PC-9 (cell line): ENCODE measurements at regions not wholly inside any gene's neighbourhood (a gene's known extent, or its start where the extent isn't known, plus 50 kb on each side); places are given as distances from the start of the nearest gene placed in this dataset.

Source experiments
- BruUV-seq: library from RNA; stranded (reverse); fragments of 400-500 nt; replicated peaks from 2 replicates; lab custom pipeline; 2021; lab: Mats Ljungman, UMichigan
- CTCF ChIA-PET: fragments of 300-600 bp; sonication (Branson Sonifier 250); formaldehyde crosslinking; loops from one replicate; lab custom pipeline; 2022; ENCODE audit warnings: antibody characterized with exemption; lab: Charles Lee
- POLR2A ChIA-PET: fragments of 300-600 bp; sonication (Branson Sonifier 250); formaldehyde crosslinking; loops from one replicate; lab custom pipeline; 2022; ENCODE audit warnings: antibody characterized with exemption; ENCODE audit not compliant: unreplicated experiment; lab: Charles Lee
- DNase-seq, 2 experiments: peaks; one replicate each; pipeline versions ENCODE4 v3.0.0 to v3.0.0-alpha.2; 2015 to 2022; ENCODE audit warnings: mixed read lengths in 1 of 2
- H2AFZ ChIP-seq: fragments of 200-600 bp; sonication (generic); 2 replicates; pipeline ENCODE4 v1.8.1; 2017; ENCODE audit warnings: antibody characterized with exemption
- H3F3A ChIP-seq: fragments of 200-600 bp; sonication (generic); 2 replicates; pipeline ENCODE4 v1.8.1; 2017; ENCODE audit warnings: antibody characterized with exemption, mild to moderate bottlenecking, low read depth; ENCODE audit not compliant: insufficient read depth
- H3K27ac ChIP-seq: fragments of 200-600 bp; sonication (generic); 2 replicates; pipeline ENCODE4 v1.6.1; 2016; ENCODE audit warnings: mixed run types
- H3K27me3 ChIP-seq: fragments of 200-600 bp; sonication (generic); 2 replicates; pipeline ENCODE4 v1.6.1; 2016; ENCODE audit warnings: low read depth, mixed run types; ENCODE audit not compliant: insufficient read depth
- H3K36me3 ChIP-seq: fragments of 200-600 bp; sonication (generic); 2 replicates; pipeline ENCODE4 v1.6.1; 2016; ENCODE audit warnings: low read depth, mixed run types
- H3K4me1 ChIP-seq: fragments of 200-600 bp; sonication (generic); replicated peaks from 2 replicates; pipeline ENCODE4 v1.6.1; 2016; ENCODE audit warnings: mixed run types; ENCODE audit not compliant: insufficient read depth
- H3K4me2 ChIP-seq: fragments of 200-600 bp; sonication (generic); 2 replicates; pipeline ENCODE4 v1.6.1; 2017; ENCODE audit warnings: mixed run types
- H3K4me3 ChIP-seq: fragments of 200-600 bp; sonication (generic); 2 replicates; pipeline ENCODE4 v1.6.1; 2016; ENCODE audit warnings: mixed run types
- H3K79me2 ChIP-seq: fragments of 200-600 bp; sonication (generic); 2 replicates; pipeline ENCODE4 v1.6.1; 2017; ENCODE audit warnings: low read depth, mixed run types
- H3K9me2 ChIP-seq: fragments of 200-600 bp; sonication (generic); 2 replicates; pipeline ENCODE4 v1.8.1; 2017; ENCODE audit warnings: mild to moderate bottlenecking; ENCODE audit not compliant: insufficient read depth
- H3K9me3 ChIP-seq: fragments of 200-600 bp; sonication (generic); 2 replicates; pipeline ENCODE4 v1.8.1; 2016; ENCODE audit warnings: low read depth; ENCODE audit not compliant: insufficient read depth
- H4K20me1 ChIP-seq: fragments of 200-600 bp; sonication (generic); 2 replicates; pipeline ENCODE4 v1.8.1; 2017; ENCODE audit not compliant: insufficient read depth
- CTCF ChIP-seq: fragments of 200-600 bp; sonication (generic); conservative IDR thresholded peaks from 2 replicates; pipeline ENCODE4 v1.6.1; 2017; ENCODE audit warnings: mixed run types, antibody characterized with exemption, mild to moderate bottlenecking, moderate library complexity
- EZH2 ChIP-seq: fragments of 200-600 bp; sonication (generic); IDR thresholded peaks from 2 replicates; pipeline ENCODE4 v1.8.0; 2017; ENCODE audit warnings: antibody characterized with exemption, low read depth
- intact Hi-C: fragments of 100-400 bp; cut with micrococcal nuclease; formaldehyde crosslinking; loops from one replicate; pipeline ENCODE4 v1.10.0; 2022; ENCODE audit not compliant: unreplicated experiment

GRCh38 chr2:15766911-15767597 lies 173.3 kb upstream of the MYCN start:
- H4K20me1 ChIP-seq: no peaks in the 10 kb centered on the region
- H3K4me1 ChIP-seq: no peaks in the 10 kb centered on the region
- H3K27ac ChIP-seq: no peak overlapping the region
- no peaks in the 10 kb centered on the region for H3K36me3 ChIP-seq
- no peaks in the 10 kb centered on the region for H3K9me2 ChIP-seq
- ChIA-PET POLR2A (no interaction called here), CTCF (no interaction called here)
- intact Hi-C loops: no loop called here
- TF ChIP-seq EZH2 (no peak), CTCF (no peak)
- no peak overlapping the region for H3K4me3 ChIP-seq
- peaks cover 99% of the 10 kb centered on the region for H3K27me3 ChIP-seq
- no TSS peak for BruUV-seq
- H3K4me2 ChIP-seq: no peak overlapping the region
- no peaks in the 10 kb centered on the region for H3K79me2 ChIP-seq
- no peaks in the 10 kb centered on the region for H3K9me3 ChIP-seq
- DNase-seq: no peak
- H3F3A ChIP-seq: no peaks in the 10 kb centered on the region
- no peak overlapping the region for H2AFZ ChIP-seq

- no peak overlapping the region for H3K27ac ChIP-seq
- no peaks in the 10 kb centered on the region for H4K20me1 ChIP-seq
- ChIA-PET POLR2A (no interaction called here), CTCF (no interaction called here)
- no peak overlapping the region for H2AFZ ChIP-seq
- H3K9me2 ChIP-seq: no peaks in the 10 kb centered on the region
- H3K4me1 ChIP-seq: no peaks in the 10 kb centered on the region
- H3K9me3 ChIP-seq: no peaks in the 10 kb centered on the region
- H3K4me3 ChIP-seq: no peak overlapping the region
- BruUV-seq: no TSS peak
- H3K27me3 ChIP-seq: peaks cover 99% of the 10 kb centered on the region
- no peaks in the 10 kb centered on the region for H3F3A ChIP-seq
- no peak for TF ChIP-seq EZH2
- TF ChIP-seq CTCF: no peak
- H3K36me3 ChIP-seq: no peaks in the 10 kb centered on the region
- H3K4me2 ChIP-seq: no peak overlapping the region
- DNase-seq: no peak
- intact Hi-C loops: no loop called here
- no peaks in the 10 kb centered on the region for H3K79me2 ChIP-seq
Observed at GRCh38 chr2:15767679-15768078, 172.7 kb upstream of the MYCN start.

- Histone ChIP-seq H3K27me3 (peaks cover 99% of the 10 kb centered on the region), H3K4me2 (no peak overlapping the region), H3K9me2 (no peaks in the 10 kb centered on the region), H3K4me3 (no peak overlapping the region), H2AFZ (no peak overlapping the region), H3K36me3 (no peaks in the 10 kb centered on the region), H3K27ac (no peak overlapping the region), H3K4me1 (no peaks in the 10 kb centered on the region), H3F3A (no peaks in the 10 kb centered on the region), H4K20me1 (no peaks in the 10 kb centered on the region), H3K79me2 (no peaks in the 10 kb centered on the region), H3K9me3 (no peaks in the 10 kb centered on the region)
- ChIA-PET POLR2A (no interaction called here), CTCF (no interaction called here)
- intact Hi-C loops: no loop called here
- no peak for TF ChIP-seq EZH2
- TF ChIP-seq CTCF: no peak
- DNase-seq: no peak
- no TSS peak for BruUV-seq
Observed at GRCh38 chr2:15768142-15768541, 172.2 kb upstream of the MYCN start.
